ENCODE measurements at regions not wholly inside any gene's neighbourhood (a gene's known extent, or its start where the extent isn't known, plus 50 kb on each side); places are given as distances from the start of the nearest gene placed in this dataset.

DNA sequence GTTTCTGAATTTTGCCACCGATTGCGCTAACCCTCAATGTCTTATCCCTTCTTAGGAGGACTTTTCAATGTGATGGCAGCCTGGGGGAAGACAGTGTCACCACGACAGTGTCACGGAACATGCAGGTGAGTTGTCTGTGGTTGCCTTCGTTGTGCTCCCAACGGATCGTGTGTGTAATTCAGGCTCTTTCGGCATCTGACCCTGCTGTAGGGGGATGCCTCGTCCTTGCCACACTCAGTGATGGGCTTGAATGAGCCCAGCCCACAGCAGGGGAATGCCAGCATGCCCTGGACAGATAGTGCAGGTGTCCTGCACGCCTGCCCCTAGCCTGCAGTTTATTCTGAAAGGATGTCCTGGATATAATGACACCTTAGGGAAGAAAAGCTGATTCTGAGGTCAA lies 123.8 kb upstream of the RTL1 start:
- TF ChIP-seq, protein P1, sequence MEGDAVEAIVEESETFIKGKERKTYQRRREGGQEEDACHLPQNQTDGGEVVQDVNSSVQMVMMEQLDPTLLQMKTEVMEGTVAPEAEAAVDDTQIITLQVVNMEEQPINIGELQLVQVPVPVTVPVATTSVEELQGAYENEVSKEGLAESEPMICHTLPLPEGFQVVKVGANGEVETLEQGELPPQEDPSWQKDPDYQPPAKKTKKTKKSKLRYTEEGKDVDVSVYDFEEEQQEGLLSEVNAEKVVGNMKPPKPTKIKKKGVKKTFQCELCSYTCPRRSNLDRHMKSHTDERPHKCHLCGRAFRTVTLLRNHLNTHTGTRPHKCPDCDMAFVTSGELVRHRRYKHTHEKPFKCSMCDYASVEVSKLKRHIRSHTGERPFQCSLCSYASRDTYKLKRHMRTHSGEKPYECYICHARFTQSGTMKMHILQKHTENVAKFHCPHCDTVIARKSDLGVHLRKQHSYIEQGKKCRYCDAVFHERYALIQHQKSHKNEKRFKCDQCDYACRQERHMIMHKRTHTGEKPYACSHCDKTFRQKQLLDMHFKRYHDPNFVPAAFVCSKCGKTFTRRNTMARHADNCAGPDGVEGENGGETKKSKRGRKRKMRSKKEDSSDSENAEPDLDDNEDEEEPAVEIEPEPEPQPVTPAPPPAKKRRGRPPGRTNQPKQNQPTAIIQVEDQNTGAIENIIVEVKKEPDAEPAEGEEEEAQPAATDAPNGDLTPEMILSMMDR (IDR thresholded peaks at IDR 0.05; ENCODE audit: low read depth, low read length) = no peak
- TF ChIP-seq EZH2phosphoT487 (IDR thresholded peaks at IDR 0.05; ENCODE audit: low read depth) = no peak

All from OCI-LY3 (cell line).